GM12874 (cell line): ENCODE measurements at regions not wholly inside any gene's neighbourhood (a gene's known extent, or its start where the extent isn't known, plus 50 kb on each side); places are given as distances from the start of the nearest gene placed in this dataset.

ENCODE experiments used
- CTCF ChIP-seq: IDR thresholded peaks from 2 replicates; pipeline ENCODE4 v1.5.1; 2011; ENCODE audit warnings: low read depth, mild to moderate bottlenecking, control low read depth, low read length, moderate library complexity; ENCODE audit not compliant: insufficient read depth

- TF ChIP-seq CTCF: no peak
These were observed 115.6 kb upstream of the HCRTR2 start for GRCh38 chr6:55058682-55059081.

- TF ChIP-seq CTCF: no peak
These were observed 109.4 kb upstream of the HCRTR2 start for GRCh38 chr6:55064711-55065420.

- TF ChIP-seq CTCF: peak; percentile 46; the same call in 1 of the 2 replicates
These were observed 105.1 kb upstream of the HCRTR2 start for GRCh38 chr6:55069132-55069781.

- no peak for TF ChIP-seq CTCF
These were observed 92.3 kb upstream of the HCRTR2 start for GRCh38 chr6:55082021-55082420.

- TF ChIP-seq CTCF: no peak
These were observed 85.4 kb upstream of the HCRTR2 start for GRCh38 chr6:55088902-55089301.

- TF ChIP-seq CTCF: no peak
These were observed 85.0 kb upstream of the HCRTR2 start for GRCh38 chr6:55089325-55089724.

- TF ChIP-seq CTCF: no peak
These were observed 73.6 kb upstream of the HCRTR2 start for GRCh38 chr6:55100686-55101085.
